Epidermal melanocyte (primary cell): ENCODE measurements at regions not wholly inside any gene's neighbourhood (a gene's known extent, or its start where the extent isn't known, plus 50 kb on each side); places are given as distances from the start of the nearest gene placed in this dataset.
"Not testable (repeated sequence)": the region's sequence is repeated elsewhere in the genome, so short reads cannot be mapped to it uniquely, and the experiment has no call there.

Experiments
- DNase-seq: peaks from one replicate; pipeline ENCODE4 v3.0.0; 2011; ENCODE audit warnings: low spot score; ENCODE audit not compliant: insufficient read length

GRCh38 chr3:31096661-31097395 is 202.4 kb upstream of the GADL1 start:
- DNase-seq: no peak

DNA sequence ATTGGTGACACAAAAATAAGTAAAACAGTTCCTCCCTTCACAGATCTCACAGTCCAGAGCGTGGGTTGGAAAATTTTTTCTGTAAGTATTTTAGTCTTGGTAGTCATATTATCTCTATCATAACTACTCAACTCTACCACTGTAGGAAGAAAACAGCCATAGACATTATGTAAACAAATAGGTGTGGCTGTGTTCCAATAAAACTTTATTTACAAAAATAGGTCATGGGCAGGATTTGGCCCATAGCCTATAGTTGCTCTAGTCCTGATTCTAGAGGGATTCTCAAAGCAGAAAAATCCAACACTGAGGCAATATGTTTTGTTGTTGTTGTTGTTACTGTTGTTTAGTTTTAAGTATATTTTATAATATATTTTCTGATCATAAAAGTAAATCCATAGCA is 206.1 kb upstream of the GADL1 start:
- DNase-seq: no peak

GRCh38 chr3:31101285-31101684 is 206.8 kb upstream of the GADL1 start:
- DNase-seq: not testable (repeated sequence)

DNA sequence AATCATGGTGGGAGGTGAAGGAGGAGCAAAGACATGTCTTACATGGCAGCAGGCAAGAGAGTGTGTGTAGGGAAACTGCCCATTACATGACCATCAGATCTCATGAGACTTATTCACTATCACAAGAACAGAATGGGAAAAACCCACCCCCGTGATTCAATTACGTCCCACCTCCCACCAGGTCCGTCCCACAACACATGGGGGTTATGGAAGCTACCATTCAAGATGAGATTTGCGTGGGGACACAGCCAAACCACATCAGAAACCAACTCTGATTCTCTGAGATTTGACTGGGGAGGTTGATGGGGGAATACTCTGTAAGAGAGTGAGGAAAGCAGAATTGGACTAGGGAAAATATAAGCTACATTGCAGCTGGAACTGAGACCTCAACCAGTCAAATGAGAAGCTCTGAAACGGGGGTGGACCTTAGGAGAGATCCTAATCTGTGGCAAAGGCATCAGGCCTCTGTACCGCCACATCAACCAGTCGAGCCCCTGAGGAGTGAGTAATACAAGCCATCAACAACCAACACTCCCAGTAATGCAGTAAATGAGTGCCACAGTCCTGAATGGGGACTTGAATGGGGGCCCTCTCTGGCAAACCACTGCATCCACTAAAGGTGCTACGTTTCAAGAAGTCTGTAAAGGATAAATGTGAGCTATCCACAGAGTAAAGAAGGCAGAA is 207.9 kb upstream of the GADL1 start:
- DNase-seq: no peak

DNA sequence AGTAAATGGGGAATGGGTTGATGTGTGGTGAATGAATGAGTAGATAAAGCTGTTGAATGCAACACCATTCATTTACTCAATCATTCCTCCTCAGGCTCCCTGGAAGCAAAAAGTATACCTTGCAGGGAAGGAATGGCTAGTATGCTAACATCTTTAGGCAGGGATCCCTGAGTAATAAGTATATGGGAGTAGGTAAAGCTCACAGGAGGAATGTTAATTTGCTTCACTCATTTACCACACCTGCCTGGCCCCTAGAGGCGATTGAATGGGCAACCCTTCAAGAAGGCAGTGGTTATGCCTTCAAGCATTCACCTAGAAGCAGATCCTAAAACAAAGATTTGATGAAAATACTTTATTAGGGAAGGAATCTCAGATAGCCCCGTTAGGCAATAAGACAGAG is 208.7 kb upstream of the GADL1 start:
- no peak for DNase-seq

- DNase-seq: no peak
These were observed 209.2 kb upstream of the GADL1 start for GRCh38 chr3:31103623-31104180.

GRCh38 chr3:31105011-31105410 is 210.6 kb upstream of the GADL1 start:
- DNase-seq: no peak

- no peak for DNase-seq
These were observed 211.1 kb upstream of the GADL1 start for GRCh38 chr3:31105438-31106077.

- no peak for DNase-seq
These were observed 211.7 kb upstream of the GADL1 start for GRCh38 chr3:31106204-31106603.

DNA sequence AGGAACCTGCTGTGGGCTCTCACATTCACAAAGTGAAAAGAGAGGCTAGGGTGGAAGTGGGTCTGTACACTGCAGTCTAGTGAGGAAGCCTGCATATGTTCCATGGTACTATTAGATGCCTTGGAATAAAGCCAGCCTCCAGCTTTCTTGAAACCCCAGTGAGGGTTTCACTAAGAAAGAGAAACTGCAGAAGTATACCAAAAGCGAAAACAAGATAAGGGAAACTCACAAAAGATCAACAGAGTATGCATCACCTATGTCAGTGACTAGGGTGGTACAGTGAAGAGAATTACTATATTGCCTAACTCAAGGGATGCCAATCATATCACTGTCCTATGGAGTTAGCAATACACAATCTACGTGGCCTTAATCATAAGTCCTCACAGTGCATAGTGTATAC is 212.5 kb upstream of the GADL1 start:
- DNase-seq: no peak

DNA sequence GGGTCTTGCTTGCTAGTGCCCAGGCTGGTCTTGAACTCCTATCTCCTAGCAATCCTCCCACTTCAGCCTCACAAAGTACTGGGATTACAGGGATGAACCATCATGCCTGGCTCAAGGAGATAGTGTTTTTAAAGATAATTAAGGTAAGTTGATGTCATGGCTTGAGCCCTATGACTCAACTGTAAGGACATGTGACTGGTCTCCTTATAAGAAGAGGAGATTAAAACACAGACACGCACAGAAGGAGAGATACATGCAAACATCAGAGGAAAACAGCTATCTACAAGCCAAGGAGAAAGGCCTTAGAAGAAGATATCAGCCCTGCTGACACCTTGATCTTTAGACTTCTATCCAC is 220.4 kb upstream of the GADL1 start:
- no peak for DNase-seq

DNA sequence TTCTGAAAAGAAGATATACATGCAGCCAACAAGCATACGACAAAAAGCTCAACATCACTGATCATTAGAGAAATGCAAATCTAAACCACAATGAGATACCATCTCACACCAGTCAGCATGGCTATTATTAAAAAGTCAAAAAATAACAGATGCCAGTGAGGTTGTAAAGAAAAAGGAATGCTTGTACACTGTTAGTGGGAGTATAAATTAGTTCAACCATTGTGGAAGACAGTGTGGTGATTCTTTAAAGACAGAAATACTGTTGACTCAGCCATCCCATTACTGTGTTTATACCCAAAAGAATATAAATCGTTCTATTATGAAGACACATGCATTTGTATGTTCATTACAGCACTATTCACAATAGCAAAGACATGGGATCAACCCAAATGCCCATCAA is 221.1 kb upstream of the GADL1 start:
- DNase-seq: not testable (repeated sequence)

DNA sequence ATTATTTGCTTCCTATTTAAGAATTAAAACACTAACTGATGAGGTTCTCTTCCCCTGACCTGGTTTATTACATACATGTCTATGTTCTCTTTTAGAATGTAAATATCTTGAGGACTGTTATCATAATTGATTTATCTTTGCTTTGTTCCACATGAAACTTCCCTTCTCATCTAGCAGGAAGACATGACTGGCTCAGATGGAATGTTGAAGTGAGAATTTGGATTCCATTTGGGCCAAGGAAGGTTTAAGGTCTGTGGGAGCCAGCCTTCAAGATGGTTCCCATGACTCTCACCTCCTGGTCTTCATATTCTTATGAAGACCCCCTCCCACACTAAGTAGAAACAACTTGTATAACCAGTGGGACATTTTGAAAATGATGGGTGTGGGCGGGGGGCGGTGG is 222.2 kb upstream of the GADL1 start:
- no peak for DNase-seq

- DNase-seq: no peak
These were observed 223.4 kb upstream of the GADL1 start for GRCh38 chr3:31117854-31118253.

DNA sequence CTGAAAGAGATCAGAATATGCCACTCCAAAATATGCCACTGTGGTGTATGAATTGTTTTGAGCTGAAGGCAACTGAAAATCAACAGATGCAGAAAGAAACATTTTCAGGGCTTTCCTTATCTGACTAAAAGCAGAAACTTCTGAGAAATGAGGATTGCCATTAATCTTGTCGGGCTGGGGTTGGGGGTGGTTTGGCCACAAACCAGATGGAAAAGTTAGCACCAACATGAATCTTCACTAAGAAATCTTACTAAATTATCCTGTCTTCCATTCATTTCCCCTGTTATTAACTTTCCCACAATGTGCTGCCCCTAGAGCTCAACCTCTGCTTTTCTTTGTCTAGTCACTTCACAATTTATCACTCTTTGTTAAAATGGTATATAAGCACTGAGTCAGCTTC is 229.9 kb upstream of the GADL1 start:
- DNase-seq: no peak

- DNase-seq: no peak
These were observed 231.1 kb upstream of the GADL1 start for GRCh38 chr3:31125413-31126020.

DNA sequence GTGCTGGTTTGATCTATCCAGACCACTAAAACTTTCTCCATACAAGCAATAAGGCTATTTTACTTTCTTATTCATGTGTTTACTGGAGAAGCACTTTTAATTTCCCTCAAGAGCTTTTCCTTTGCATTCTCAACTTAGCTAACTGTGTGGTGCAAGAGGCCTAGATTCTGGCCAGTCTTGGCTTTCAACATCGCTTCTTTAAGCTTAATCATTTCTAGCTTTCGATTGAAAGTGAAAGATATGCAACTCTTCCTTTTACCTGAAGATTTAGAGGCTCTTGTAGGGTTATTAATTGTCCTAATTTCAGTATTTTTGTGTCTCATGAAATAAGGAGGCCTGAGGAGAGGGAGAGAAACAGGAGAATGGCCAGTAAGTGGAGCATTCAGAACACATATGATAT is 234.8 kb upstream of the GADL1 start:
- no peak for DNase-seq

- no peak for DNase-seq
These were observed 237.8 kb upstream of the GADL1 start for GRCh38 chr3:31132132-31132769.

GRCh38 chr3:31133541-31133940 is 239.1 kb upstream of the GADL1 start:
- DNase-seq: no peak

DNA sequence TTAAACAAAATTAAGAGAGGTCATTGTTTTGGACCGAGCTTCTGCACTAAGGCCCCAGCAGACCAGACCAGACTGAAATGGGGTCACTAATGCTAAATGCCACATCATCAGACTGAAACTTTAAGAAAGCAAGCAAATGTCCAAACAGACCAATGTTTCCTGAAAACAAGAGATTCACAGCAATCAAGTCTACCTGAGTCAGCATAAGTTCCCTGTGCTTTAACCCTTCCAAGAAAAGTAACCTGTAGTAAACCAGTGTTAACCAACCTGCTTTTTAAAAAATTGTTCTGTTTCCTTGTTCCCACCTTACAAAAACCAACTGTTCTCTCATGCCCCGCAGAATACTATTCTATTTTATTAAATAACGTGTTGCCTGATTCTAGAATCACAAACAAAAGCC is 241.1 kb upstream of the GADL1 start:
- DNase-seq: no peak

- DNase-seq: no peak
These were observed 243.4 kb upstream of the GADL1 start for GRCh38 chr3:31137718-31138465.
